Stimulated activated CD4-positive, alpha-beta T cell treated with anti-CD3 and anti-CD28 coated beads, TNF-alpha, amount 100 ng/mL, for 48 hours (primary cell): ENCODE measurements at regions not wholly inside any gene's neighbourhood (a gene's known extent, or its start where the extent isn't known, plus 50 kb on each side); places are given as distances from the start of the nearest gene placed in this dataset.

Experiments used
- DNase-seq, 3 donors: peaks; one replicate each; pipeline ENCODE4 v3.0.0-alpha.2; 2020; ENCODE audit warnings: low read depth in 3 of 3

DNA sequence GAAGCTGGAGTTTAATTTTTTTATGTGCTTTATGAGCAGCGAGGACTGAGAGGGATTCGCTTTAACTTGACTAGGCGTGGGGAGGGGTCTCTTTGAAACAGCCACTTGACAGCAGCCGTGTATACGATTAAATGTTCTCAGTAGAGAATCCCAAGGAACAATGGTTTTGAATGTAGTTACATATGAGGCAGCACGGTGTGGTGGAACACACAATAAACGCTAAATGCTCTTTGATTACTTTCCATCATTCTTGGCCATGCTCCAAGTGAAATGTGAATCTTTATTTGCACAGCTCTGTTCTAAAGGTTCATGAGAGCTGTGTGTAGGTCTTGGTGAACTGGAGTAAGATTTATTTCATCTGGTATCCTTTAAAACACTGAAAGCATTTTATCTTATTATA is 251.4 kb upstream of the TGFBR2 start:
- no peak for DNase-seq

DNA sequence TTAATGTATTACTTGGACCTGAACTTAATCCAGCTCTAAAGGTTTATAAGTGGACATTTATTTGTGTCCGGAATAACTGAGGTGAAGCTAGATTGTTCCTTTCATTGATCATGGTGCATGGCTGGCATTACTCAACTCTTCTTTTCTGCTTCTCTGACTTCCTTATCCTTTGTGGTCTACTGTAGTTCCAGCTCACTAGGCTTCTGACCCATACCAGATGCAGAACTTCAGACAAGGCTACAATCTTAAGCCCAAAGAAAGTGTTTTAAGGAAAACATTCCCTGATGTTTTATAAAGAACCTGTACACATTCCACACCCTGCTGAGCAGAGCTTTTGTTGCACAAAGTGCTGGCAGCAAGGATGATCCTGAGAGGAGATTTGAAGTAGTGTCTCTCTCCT is 250.8 kb upstream of the TGFBR2 start:
- DNase-seq = no peak

GRCh38 chr3:30356866-30357753 is 249.3 kb upstream of the TGFBR2 start:
- no peak for DNase-seq

- DNase-seq = no peak
These were observed 248.5 kb upstream of the TGFBR2 start for GRCh38 chr3:30357897-30358296.

DNA sequence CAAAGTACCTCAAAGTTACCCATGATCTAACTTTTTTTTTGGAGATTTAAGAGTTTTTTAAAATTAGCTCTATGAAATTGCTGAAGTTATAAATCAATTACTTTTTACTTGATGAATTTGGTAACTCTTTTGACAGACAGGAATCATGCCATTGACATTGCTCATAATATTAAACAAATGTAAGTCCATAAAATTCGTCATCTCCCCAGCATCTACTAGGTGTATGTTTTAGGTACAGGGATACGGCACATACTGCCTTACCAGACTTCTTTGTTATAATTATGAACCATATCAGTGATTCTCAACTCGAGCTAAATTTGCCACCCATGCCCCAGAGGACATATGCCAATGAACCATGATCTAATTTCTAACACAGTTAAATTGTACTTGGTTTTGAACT is 247.5 kb upstream of the TGFBR2 start:
- DNase-seq = no peak

DNA sequence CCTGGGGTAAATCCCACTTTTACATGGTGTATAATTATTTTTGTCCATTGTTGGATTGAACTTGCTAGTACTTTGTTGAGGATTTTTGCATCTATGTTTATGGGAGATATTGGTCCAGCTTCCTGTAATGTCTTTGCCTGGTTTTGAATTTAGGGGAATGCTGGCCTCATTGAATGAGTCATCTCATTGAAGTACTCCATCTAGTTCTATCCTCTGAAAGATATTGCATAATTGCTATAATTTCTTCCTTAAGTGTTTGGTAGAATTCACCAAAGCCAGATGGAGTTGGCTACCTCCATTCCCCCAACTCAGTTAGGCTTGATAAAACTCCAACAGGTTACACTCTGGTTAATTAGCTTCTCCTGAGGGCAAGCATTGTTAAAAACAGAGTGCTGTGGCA is 237.4 kb upstream of the TGFBR2 start:
- DNase-seq = no peak

DNA sequence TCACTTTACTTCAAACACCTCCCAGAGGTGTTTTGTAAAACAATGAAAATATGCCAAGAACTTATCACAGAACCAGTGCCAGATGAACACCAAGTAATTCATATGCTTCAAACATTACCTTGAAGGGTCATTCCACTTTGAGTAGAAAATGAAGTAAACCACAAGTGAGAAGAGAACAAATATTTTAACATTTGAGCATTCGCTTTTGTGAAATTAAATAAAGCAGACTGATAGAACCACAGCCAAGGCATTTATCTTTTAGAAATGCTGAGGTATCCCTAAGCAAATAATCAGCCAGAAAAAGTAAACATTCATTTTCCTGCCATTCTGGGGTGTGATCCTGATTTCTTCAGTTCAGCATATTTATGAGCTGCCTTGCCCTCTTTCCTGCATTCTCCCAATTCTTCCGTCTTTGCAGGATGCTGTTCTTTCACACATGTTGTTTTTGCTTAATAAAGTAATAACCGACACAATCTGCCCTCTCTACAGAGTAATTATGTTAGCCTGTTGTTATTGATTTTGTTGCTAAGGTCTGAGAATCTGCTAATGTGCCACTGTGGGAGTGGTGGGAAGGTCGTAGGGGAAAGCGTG is 235.6 kb upstream of the TGFBR2 start:
- DNase-seq = no peak

GRCh38 chr3:30372837-30373236 is 233.6 kb upstream of the TGFBR2 start:
- DNase-seq = no peak

DNA sequence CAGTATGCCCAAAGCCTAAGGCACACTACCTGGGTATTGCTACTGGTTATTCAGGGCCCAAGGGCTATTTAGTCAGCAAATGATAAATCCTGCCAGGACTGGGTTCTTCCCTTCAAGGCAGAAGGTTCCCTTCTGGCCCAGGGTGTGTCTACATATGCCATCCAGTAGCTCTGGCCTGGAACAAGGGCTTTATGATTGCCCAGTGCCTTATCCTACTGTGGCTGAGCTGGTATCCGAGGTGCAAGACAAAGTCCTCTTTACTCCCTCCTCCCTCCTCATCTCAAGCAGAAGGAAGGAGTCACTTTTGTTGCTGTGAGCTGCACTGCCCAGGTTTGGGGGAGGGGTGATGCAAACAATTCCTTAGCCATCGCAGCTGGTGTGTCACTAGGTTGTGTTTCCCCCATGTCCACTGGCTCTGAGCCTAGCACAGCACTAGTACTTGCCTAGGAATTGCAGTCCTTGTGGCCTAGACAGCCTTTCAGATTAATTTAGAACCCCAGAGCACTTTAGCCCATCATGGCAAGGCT is 221.8 kb upstream of the TGFBR2 start:
- no peak for DNase-seq

- DNase-seq = no peak
These were observed 213.3 kb upstream of the TGFBR2 start for GRCh38 chr3:30393079-30393478.

GRCh38 chr3:30397030-30397429 is 209.4 kb upstream of the TGFBR2 start:
- DNase-seq = no peak

DNA sequence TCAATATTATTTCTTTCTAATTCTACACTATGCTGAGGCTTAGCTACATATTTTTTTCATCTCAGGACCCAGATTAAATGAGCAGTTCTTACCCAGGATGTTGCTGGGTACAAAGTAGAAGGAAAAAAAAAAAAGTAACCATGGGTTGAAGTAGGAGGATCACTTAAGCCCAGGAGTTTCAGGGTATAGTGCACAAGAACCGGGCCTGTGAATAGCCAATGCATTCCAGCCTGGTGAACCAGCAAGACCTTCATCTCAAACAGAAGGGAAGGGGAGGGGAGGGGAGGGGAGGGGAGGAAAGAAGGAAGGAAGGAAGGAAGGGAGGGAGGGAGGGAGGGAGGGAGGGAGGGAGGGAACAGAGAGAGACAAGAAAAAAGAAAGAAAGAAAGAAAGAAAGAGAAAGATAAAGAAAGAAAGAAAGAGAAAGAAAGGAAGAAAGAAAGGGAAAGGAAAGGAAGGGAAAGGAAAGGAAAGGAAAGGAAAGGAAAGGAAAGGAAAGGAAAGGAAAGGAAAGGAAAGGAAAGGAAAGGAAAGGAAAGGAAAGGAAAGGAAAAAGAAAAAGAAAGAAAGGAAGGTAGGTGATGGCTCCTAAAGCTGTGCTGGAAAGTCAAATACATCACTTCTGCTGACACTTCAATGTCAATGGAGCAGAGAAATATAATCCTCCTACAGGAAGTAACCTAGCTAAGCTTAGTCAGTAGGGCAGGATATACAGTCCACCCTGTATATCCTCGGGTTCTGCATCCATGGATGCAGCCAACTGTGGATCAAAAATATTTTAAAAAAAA is 206.8 kb upstream of the TGFBR2 start:
- no peak for DNase-seq

DNA sequence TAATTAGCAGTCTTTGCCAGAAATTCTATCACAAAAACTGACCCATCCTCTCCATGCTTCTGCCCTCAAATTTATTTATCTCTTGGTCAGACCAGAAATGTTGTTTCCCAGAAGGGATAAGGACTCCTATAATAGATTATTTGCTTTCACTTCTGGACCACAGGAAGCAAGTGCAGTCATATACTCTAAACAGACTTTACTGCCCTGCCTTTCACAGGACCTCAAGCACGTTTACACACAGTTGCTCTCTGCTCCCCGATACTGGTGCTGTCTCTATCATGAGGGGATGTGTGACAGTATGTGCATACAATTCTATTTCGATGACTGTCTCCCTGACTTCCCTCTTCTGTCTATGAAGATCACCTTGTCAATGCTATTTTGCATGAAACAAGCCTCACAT is 205.5 kb upstream of the TGFBR2 start:
- DNase-seq = no peak

- no peak for DNase-seq
These were observed 204.4 kb upstream of the TGFBR2 start for GRCh38 chr3:30401971-30402370.

- DNase-seq = no peak
These were observed 198.8 kb upstream of the TGFBR2 start for GRCh38 chr3:30407651-30408050.

DNA sequence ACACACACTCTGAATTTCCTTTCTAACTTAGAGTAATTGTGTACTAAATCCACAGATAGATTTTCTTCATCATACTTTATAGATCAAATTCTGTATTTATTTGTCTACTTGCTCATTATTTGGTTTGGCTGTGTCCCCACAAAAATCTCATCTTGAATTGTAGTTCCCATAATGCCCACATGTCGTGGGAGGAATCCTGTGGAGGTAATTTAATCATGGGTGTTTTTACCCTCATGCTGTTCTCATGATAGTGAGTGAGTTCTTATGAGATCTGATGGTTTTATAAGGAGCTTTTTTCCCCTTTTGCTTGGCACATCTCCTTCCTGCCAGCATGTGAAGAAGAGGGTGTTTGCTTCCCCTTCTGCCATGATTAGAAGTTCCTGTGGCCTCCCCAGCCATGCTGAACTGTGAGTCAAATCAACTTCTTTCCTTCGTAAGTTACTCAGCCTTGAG is 198.3 kb upstream of the TGFBR2 start:
- no peak for DNase-seq

GRCh38 chr3:30418443-30418842 is 188.0 kb upstream of the TGFBR2 start:
- DNase-seq = no peak

- no peak for DNase-seq
These were observed 185.1 kb upstream of the TGFBR2 start for GRCh38 chr3:30421266-30421665.

- no peak for DNase-seq
These were observed 180.0 kb upstream of the TGFBR2 start for GRCh38 chr3:30426293-30426993.

DNA sequence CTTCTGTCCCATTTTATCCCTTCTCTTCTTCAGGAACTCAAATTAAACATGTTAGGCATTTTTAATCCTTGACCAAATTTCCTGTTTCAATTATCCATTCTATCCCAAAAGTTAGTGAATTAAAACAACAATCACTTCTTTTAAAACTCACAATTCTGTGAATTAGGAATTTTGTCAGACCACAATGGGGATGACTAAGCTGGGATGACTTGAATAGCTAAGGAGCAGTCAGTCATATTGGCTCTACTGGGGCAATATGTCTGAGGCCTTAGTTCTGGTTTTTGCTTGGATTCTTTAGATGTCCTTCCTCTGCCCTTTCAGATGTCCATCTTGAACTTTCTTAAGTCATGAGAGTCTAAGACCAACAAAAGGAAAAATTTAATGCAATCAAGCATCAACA is 178.2 kb upstream of the TGFBR2 start:
- no peak for DNase-seq

DNA sequence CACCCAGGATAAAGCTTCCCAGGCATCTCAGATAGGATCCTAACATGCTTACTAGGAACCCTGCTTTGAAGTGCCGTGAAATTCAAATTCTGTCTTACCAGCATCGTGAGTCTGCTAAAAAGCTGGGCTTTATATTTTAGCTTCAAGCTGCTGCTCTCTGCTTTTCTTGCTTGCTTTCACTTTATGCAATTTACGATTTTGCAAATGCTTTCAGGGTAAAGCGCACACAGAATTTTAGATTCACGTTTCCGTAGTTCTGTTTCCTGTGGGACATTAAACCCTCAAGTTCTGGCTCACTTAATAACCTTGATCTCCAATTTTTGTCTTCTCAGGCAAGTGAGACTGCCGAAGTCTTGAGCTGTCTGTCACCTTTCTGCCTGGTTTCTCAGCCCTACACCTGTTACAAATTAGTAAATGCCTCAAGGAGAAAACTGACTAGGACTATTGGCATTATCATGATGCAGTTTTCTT is 170.5 kb upstream of the TGFBR2 start:
- no peak for DNase-seq

GRCh38 chr3:30437171-30437601 is 169.2 kb upstream of the TGFBR2 start:
- DNase-seq = no peak
